GOT3 (cell line): ENCODE measurements at regions not wholly inside any gene's neighbourhood (a gene's known extent, or its start where the extent isn't known, plus 50 kb on each side); places are given as distances from the start of the nearest gene placed in this dataset.
"Not testable (repeated sequence)": the region's sequence is repeated elsewhere in the genome, so short reads cannot be mapped to it uniquely, and the experiment has no call there.

Experiments used
- DNase-seq: peaks from one replicate; lab custom pipeline; 2025; ENCODE audit warnings: mixed read lengths; lab: John Stamatoyannopoulos, UW

GRCh38 chr16:86257546-86257945, 252.8 kb upstream of the FOXF1 start:
- no peak for DNase-seq

- DNase-seq, result no peak
These were observed 251.6 kb upstream of the FOXF1 start for GRCh38 chr16:86258713-86259112.

- DNase-seq, result no peak
These were observed 250.8 kb upstream of the FOXF1 start for GRCh38 chr16:86259499-86259898.

- DNase-seq, result no peak
These were observed 248.9 kb upstream of the FOXF1 start for GRCh38 chr16:86261379-86261778.

GRCh38 chr16:86267657-86268056, 242.7 kb upstream of the FOXF1 start:
- DNase-seq, result not testable (repeated sequence)

- DNase-seq, result no peak
These were observed 239.6 kb upstream of the FOXF1 start for GRCh38 chr16:86270696-86271095.

GRCh38 chr16:86272744-86273143, 237.6 kb upstream of the FOXF1 start:
- DNase-seq, result no peak

- no peak for DNase-seq
These were observed 233.1 kb upstream of the FOXF1 start for GRCh38 chr16:86277221-86277620.

- DNase-seq, result not testable (repeated sequence)
These were observed 232.5 kb upstream of the FOXF1 start for GRCh38 chr16:86277859-86278258.

- no peak for DNase-seq
These were observed 228.9 kb upstream of the FOXF1 start for GRCh38 chr16:86281421-86281820.

GRCh38 chr16:86283944-86284343, 226.4 kb upstream of the FOXF1 start:
- no peak for DNase-seq

- DNase-seq, result no peak
These were observed 224.9 kb upstream of the FOXF1 start for GRCh38 chr16:86285421-86285820.

- no peak for DNase-seq
These were observed 224.1 kb upstream of the FOXF1 start for GRCh38 chr16:86285938-86286921.

- no peak for DNase-seq
These were observed 223.2 kb upstream of the FOXF1 start for GRCh38 chr16:86286991-86287663.

- no peak for DNase-seq
These were observed 222.6 kb upstream of the FOXF1 start for GRCh38 chr16:86287664-86288201.

GRCh38 chr16:86288716-86289294, 221.5 kb upstream of the FOXF1 start:
- DNase-seq, result no peak

GRCh38 chr16:86289304-86289703, 221.0 kb upstream of the FOXF1 start:
- no peak for DNase-seq

GRCh38 chr16:86289907-86290306, 220.4 kb upstream of the FOXF1 start:
- DNase-seq, result no peak

- DNase-seq, result no peak
These were observed 218.8 kb upstream of the FOXF1 start for GRCh38 chr16:86291491-86291890.

- no peak for DNase-seq
These were observed 218.1 kb upstream of the FOXF1 start for GRCh38 chr16:86292171-86292775.

GRCh38 chr16:86292942-86293341, 217.4 kb upstream of the FOXF1 start:
- no peak for DNase-seq

- no peak for DNase-seq
These were observed 216.4 kb upstream of the FOXF1 start for GRCh38 chr16:86293906-86294305.
